ENCODE measurements at regions not wholly inside any gene's neighbourhood (a gene's known extent, or its start where the extent isn't known, plus 50 kb on each side); places are given as distances from the start of the nearest gene placed in this dataset.

GRCh38 chr2:15094161-15094560 is 461.6 kb downstream of the LRATD1 start:
- no peak overlapping the region for H3K4me3 Mint-ChIP-seq
- TF ChIP-seq CTCF (IDR thresholded peaks at IDR 0.05): no peak
- H3K27me3 Mint-ChIP-seq (ENCODE audit: insufficient read depth): no peaks in the 10 kb centered on the region; the same call in 1 of the 2 replicates
- DNase-seq: no peak
- H3K36me3 Mint-ChIP-seq (ENCODE audit: low read depth): no peaks in the 10 kb centered on the region
- no peak overlapping the region for H3K27ac Mint-ChIP-seq
- peaks cover 7% of the 10 kb centered on the region; the same call in 1 of the 2 replicates for H3K4me1 Mint-ChIP-seq (ENCODE audit: low read depth)
- H3K9me3 Mint-ChIP-seq: no peaks in the 10 kb centered on the region; the same call in 1 of the 2 replicates

- H3K9me3 Mint-ChIP-seq: no peaks in the 10 kb centered on the region
- no peaks in the 10 kb centered on the region for H3K36me3 Mint-ChIP-seq (ENCODE audit: low read depth)
- no peak overlapping the region for H3K4me3 Mint-ChIP-seq
- H3K4me1 Mint-ChIP-seq (ENCODE audit: low read depth): peaks cover 7% of the 10 kb centered on the region; the same call in 1 of the 2 replicates
- DNase-seq: no peak
- no peaks in the 10 kb centered on the region for H3K27me3 Mint-ChIP-seq (ENCODE audit: insufficient read depth)
- no peak overlapping the region for H3K27ac Mint-ChIP-seq
- no peak for TF ChIP-seq CTCF (IDR thresholded peaks at IDR 0.05)
Observed at GRCh38 chr2:15096873-15097272, 464.3 kb downstream of the NBAS start.

- Mint-ChIP-seq H3K4me3 (no peak overlapping the region), H3K27ac (no peak overlapping the region), H3K27me3 (ENCODE audit: insufficient read depth) (no peaks in the 10 kb centered on the region), H3K4me1 (ENCODE audit: low read depth) (no peaks in the 10 kb centered on the region), H3K36me3 (ENCODE audit: low read depth) (no peaks in the 10 kb centered on the region), H3K9me3 (peaks cover 18% of the 10 kb centered on the region)
- DNase-seq: no peak
- TF ChIP-seq CTCF (IDR thresholded peaks at IDR 0.05): no peak
Observed at GRCh38 chr2:15107137-15107536, 454.0 kb downstream of the NBAS start.

- H3K27me3 Mint-ChIP-seq (ENCODE audit: insufficient read depth): no peaks in the 10 kb centered on the region
- H3K4me1 Mint-ChIP-seq (ENCODE audit: low read depth): no peaks in the 10 kb centered on the region
- no peak overlapping the region for H3K4me3 Mint-ChIP-seq
- DNase-seq: no peak
- H3K9me3 Mint-ChIP-seq: peaks cover 32% of the 10 kb centered on the region
- no peak for TF ChIP-seq CTCF (IDR thresholded peaks at IDR 0.05)
- no peaks in the 10 kb centered on the region; the same call in 1 of the 2 replicates for H3K36me3 Mint-ChIP-seq (ENCODE audit: low read depth)
- no peak overlapping the region for H3K27ac Mint-ChIP-seq
Observed at GRCh38 chr2:15111718-15112117, 449.4 kb downstream of the NBAS start.

- Mint-ChIP-seq H3K27ac (no peak overlapping the region), H3K9me3 (peaks cover 32% of the 10 kb centered on the region), H3K36me3 (ENCODE audit: low read depth) (no peaks in the 10 kb centered on the region; the same call in 1 of the 2 replicates), H3K27me3 (ENCODE audit: insufficient read depth) (no peaks in the 10 kb centered on the region), H3K4me1 (ENCODE audit: low read depth) (no peaks in the 10 kb centered on the region), H3K4me3 (no peak overlapping the region)
- peak; percentile 10 for DNase-seq
- TF ChIP-seq CTCF (IDR thresholded peaks at IDR 0.05): no peak
Observed at GRCh38 chr2:15112216-15112615, 448.9 kb downstream of the NBAS start.

- DNase-seq: no peak
- peaks cover 2% of the 10 kb centered on the region; the same call in 1 of the 2 replicates for H3K27me3 Mint-ChIP-seq (ENCODE audit: insufficient read depth)
- H3K36me3 Mint-ChIP-seq (ENCODE audit: low read depth): no peaks in the 10 kb centered on the region; the same call in 1 of the 2 replicates
- no peak overlapping the region for H3K4me3 Mint-ChIP-seq
- TF ChIP-seq CTCF (IDR thresholded peaks at IDR 0.05): no peak
- H3K9me3 Mint-ChIP-seq: peaks cover 28% of the 10 kb centered on the region
- H3K27ac Mint-ChIP-seq: no peak overlapping the region
- H3K4me1 Mint-ChIP-seq (ENCODE audit: low read depth): no peaks in the 10 kb centered on the region
Observed at GRCh38 chr2:15115776-15116175, 445.4 kb downstream of the NBAS start.

Measured in HFFc6 (cell line).